ENCODE measurements at regions not wholly inside any gene's neighbourhood (a gene's known extent, or its start where the extent isn't known, plus 50 kb on each side); places are given as distances from the start of the nearest gene placed in this dataset.
A peak's percentile ranks its signal among the peaks of the same experiment; 100 is the strongest.
"Not testable (repeated sequence)": the region's sequence is repeated elsewhere in the genome, so short reads cannot be mapped to it uniquely, and the experiment has no call there.

- peak overlapping the region; percentile 36; the same call in 1 of the 2 replicates for H3K4me2 ChIP-seq (ENCODE audit: low read depth, low read length)
- H3K4me1 ChIP-seq (ENCODE audit: insufficient read depth, low read length); H3K79me2 ChIP-seq (ENCODE audit: insufficient read depth, low read length); FAIRE-seq; H3K27ac ChIP-seq (ENCODE audit: extremely low read length, insufficient read depth, low read length); H3K4me3 ChIP-seq (replicated peaks in 1 of 3; ENCODE audit: insufficient read depth in 1 of 3, low read depth in 2 of 3, low read length in 3 of 3); DNase-seq (ENCODE audit: low spot score); intact Hi-C loops (cut with micrococcal nuclease; ENCODE audit: unreplicated experiment); H3K36me3 ChIP-seq (replicated peaks in 1 of 2; ENCODE audit: control insufficient read depth in 1 of 2, insufficient read depth in 2 of 2, low read length in 2 of 2); H3K9ac ChIP-seq (ENCODE audit: insufficient read depth, low read depth, low read length); ATAC-seq; H4K20me1 ChIP-seq (ENCODE audit: insufficient read depth, low read length); H2AFZ ChIP-seq (ENCODE audit: low read length); POLR2A ChIA-PET; BruUV-seq (replicated peaks); CTCF ChIA-PET (ENCODE audit: low intra/inter-chr PET ratio, low total read pairs); H3K9me3 ChIP-seq (ENCODE audit: low read length); in situ Hi-C loops (cut with HindIII; ENCODE audit: extremely low pct_ligation_motif_present, low pct_unique_long_range_greater_than_20kb); H3K27me3 ChIP-seq (ENCODE audit: control insufficient read depth in 1 of 2, insufficient read depth in 2 of 2, low read length in 2 of 2): not testable (repeated sequence)
- WGBS (ENCODE audit: low lambda C conversion rate): 30% methylated on average over 4 of the region's 7 CpGs
These were observed 61.6 kb upstream of the MUC20 start for GRCh38 chr3:195659136-195659533.

GRCh38 chr3:195658381-195659135 is 62.2 kb upstream of the MUC20 start:
- H3K27me3 ChIP-seq (ENCODE audit: control insufficient read depth in 1 of 2, insufficient read depth in 2 of 2, low read length in 2 of 2); FAIRE-seq; H3K36me3 ChIP-seq (replicated peaks in 1 of 2; ENCODE audit: control insufficient read depth in 1 of 2, insufficient read depth in 2 of 2, low read length in 2 of 2); CTCF ChIA-PET (ENCODE audit: low intra/inter-chr PET ratio, low total read pairs); BruUV-seq (replicated peaks); intact Hi-C loops (cut with micrococcal nuclease; ENCODE audit: unreplicated experiment); H2AFZ ChIP-seq (ENCODE audit: low read length); DNase-seq (ENCODE audit: low spot score); H3K27ac ChIP-seq (ENCODE audit: extremely low read length, insufficient read depth, low read length); in situ Hi-C loops (cut with HindIII; ENCODE audit: extremely low pct_ligation_motif_present, low pct_unique_long_range_greater_than_20kb); H3K9me3 ChIP-seq (ENCODE audit: low read length); POLR2A ChIA-PET; H3K79me2 ChIP-seq (ENCODE audit: insufficient read depth, low read length); H3K4me1 ChIP-seq (ENCODE audit: insufficient read depth, low read length); H4K20me1 ChIP-seq (ENCODE audit: insufficient read depth, low read length): not testable (repeated sequence)
- TF ChIP-seq RBFOX2 (IDR thresholded peaks at IDR 0.05; ENCODE audit: low read depth, low read length): peak; percentile 9; the same call in 1 of the 2 replicates
- H3K4me2 ChIP-seq (ENCODE audit: low read depth, low read length): peak overlapping the region; percentile 36; the same call in 1 of the 2 replicates
- 0% methylated on average over 3 of the region's 53 CpGs for WGBS (ENCODE audit: low lambda C conversion rate)
- H3K9ac ChIP-seq (ENCODE audit: insufficient read depth, low read depth, low read length): 0 out of 2 replicates have a peak overlapping the region, but pooled peaks have one; percentile 43
- H3K4me3 ChIP-seq (replicated peaks in 1 of 3; ENCODE audit: insufficient read depth in 1 of 3, low read depth in 2 of 3, low read length in 3 of 3): peak overlapping the region in 2 of 3 experiments; percentile 39 to 64; a peak in 4 of 6 replicates
- peak; percentile 94 for ATAC-seq
